ENCODE measurements at regions not wholly inside any gene's neighbourhood (a gene's known extent, or its start where the extent isn't known, plus 50 kb on each side); places are given as distances from the start of the nearest gene placed in this dataset.

GRCh38 chr5:74103131-74104023, 477.4 kb downstream of the ARHGEF28 start:
- H3K4me2 ChIP-seq (ENCODE audit: insufficient read depth, low read length), result no peak overlapping the region
- BruUV-seq (replicated peaks), result no TSS peak
- no peak overlapping the region for H3K4me3 ChIP-seq (replicated peaks in 1 of 3; ENCODE audit: insufficient read depth in 1 of 3, low read depth in 1 of 3, low read length in 3 of 3)
- DNase-seq (ENCODE audit: low read depth, low spot score) (peak; percentile 35), FAIRE-seq (no peak)
- dilution Hi-C loops (cut with MboI; ENCODE audit: extremely low pct_ligation_motif_present, low sequenced_read_pairs), result no loop called here
- H4K20me1 ChIP-seq (replicated peaks; ENCODE audit: control insufficient read depth, extremely low read depth, insufficient read depth, low read length), result no peaks in the 10 kb centered on the region
- no peak overlapping the region for H3K27ac ChIP-seq (ENCODE audit: insufficient read depth, low read depth, low read length)
- no peaks in the 10 kb centered on the region for H3K27me3 ChIP-seq (ENCODE audit: control insufficient read depth in 2 of 2, insufficient read depth in 2 of 2, low read length in 2 of 2)
- peaks cover 4% of the 10 kb centered on the region for H3K4me1 ChIP-seq (ENCODE audit: control insufficient read depth, extremely low read depth, insufficient read depth, low read length)
- H3K79me2 ChIP-seq (ENCODE audit: control insufficient read depth, insufficient read depth, low read length), result no peaks in the 10 kb centered on the region
- TF ChIP-seq EZH2 (IDR thresholded peaks at IDR 0.05; ENCODE audit: borderline replicate concordance, low read depth, low read length, severe bottlenecking) (no peak), MAX (IDR thresholded peaks at IDR 0.05; ENCODE audit: insufficient read depth, insufficient read length) (no peak), POLR2AphosphoS5 (IDR thresholded peaks at IDR 0.05; ENCODE audit: insufficient read depth, low read depth, low read length) (no peak), MYC (IDR thresholded peaks at IDR 0.05; ENCODE audit: low read depth, low read length) (no peak), CTCF (IDR thresholded peaks at IDR 0.05; ENCODE audit: extremely low read depth in 1 of 2, insufficient read depth in 1 of 2, low read depth in 1 of 2, low read length in 2 of 2) (no peak)
- intact Hi-C loops (cut with micrococcal nuclease), result no loop called here
- H2AFZ ChIP-seq (ENCODE audit: low read depth, low read length), result peak overlapping the region; percentile 53
- no peaks in the 10 kb centered on the region for H3K9me3 ChIP-seq (replicated peaks; ENCODE audit: control insufficient read depth, insufficient read depth, low read length)
- H3K36me3 ChIP-seq (ENCODE audit: control insufficient read depth in 2 of 2, extremely low read depth in 1 of 2, insufficient read depth in 2 of 2, low read length in 2 of 2), result no peaks in the 10 kb centered on the region
- ChIA-PET CTCF (no interaction called here), POLR2A (no interaction called here)
- H3K9ac ChIP-seq (replicated peaks; ENCODE audit: extremely low read depth, insufficient read depth, low read length), result no peak overlapping the region
- no peaks in the 10 kb centered on the region for H3K9me1 ChIP-seq (replicated peaks; ENCODE audit: control insufficient read depth, extremely low read depth, insufficient read depth, low read length)

Measured in endothelial cell of umbilical vein (primary cell).